ENCODE measurements at regions not wholly inside any gene's neighbourhood (a gene's known extent, or its start where the extent isn't known, plus 50 kb on each side); places are given as distances from the start of the nearest gene placed in this dataset.
A peak's percentile ranks its signal among the peaks of the same experiment; 100 is the strongest.
"Not testable (repeated sequence)": the region's sequence is repeated elsewhere in the genome, so short reads cannot be mapped to it uniquely, and the experiment has no call there.

- DNase-seq (ENCODE audit: low read depth): not testable (repeated sequence)
Observed at GRCh38 chr1:120550335-120550734, 135.5 kb downstream of the NBPF8 start.

GRCh38 chr1:120552190-120552589, 137.4 kb downstream of the NBPF8 start:
- DNase-seq (ENCODE audit: low read depth): not testable (repeated sequence)

GRCh38 chr1:120557605-120558302, 142.9 kb downstream of the NBPF8 start:
- peak; percentile 33 for DNase-seq (ENCODE audit: low read depth)

- peak; percentile 79 for DNase-seq (ENCODE audit: low read depth)
Observed at GRCh38 chr1:120558303-120559060, 143.6 kb downstream of the NBPF8 start.

GRCh38 chr1:120561767-120562166, 146.9 kb downstream of the NBPF8 start:
- not testable (repeated sequence) for DNase-seq (ENCODE audit: low read depth)

- DNase-seq (ENCODE audit: low read depth): not testable (repeated sequence)
Observed at GRCh38 chr1:120565396-120565795, 150.6 kb downstream of the NBPF8 start.

- not testable (repeated sequence) for DNase-seq (ENCODE audit: low read depth)
Observed at GRCh38 chr1:120567620-120568019, 152.8 kb downstream of the NBPF8 start.

- DNase-seq (ENCODE audit: low read depth): not testable (repeated sequence)
Observed at GRCh38 chr1:120575201-120575600, 148.5 kb upstream of the NBPF26 start.

GRCh38 chr1:120582135-120582534, 141.6 kb upstream of the NBPF26 start:
- DNase-seq (ENCODE audit: low read depth): not testable (repeated sequence)

- DNase-seq (ENCODE audit: low read depth): not testable (repeated sequence)
Observed at GRCh38 chr1:120586053-120586452, 137.7 kb upstream of the NBPF26 start.

GRCh38 chr1:120588811-120589210, 134.9 kb upstream of the NBPF26 start:
- DNase-seq (ENCODE audit: low read depth): not testable (repeated sequence)

- DNase-seq (ENCODE audit: low read depth): not testable (repeated sequence)
Observed at GRCh38 chr1:120591774-120592173, 132.0 kb upstream of the NBPF26 start.

GRCh38 chr1:120592943-120593342, 130.8 kb upstream of the NBPF26 start:
- DNase-seq (ENCODE audit: low read depth): not testable (repeated sequence)

GRCh38 chr1:120593648-120594047, 130.1 kb upstream of the NBPF26 start:
- DNase-seq (ENCODE audit: low read depth): not testable (repeated sequence)

- not testable (repeated sequence) for DNase-seq (ENCODE audit: low read depth)
Observed at GRCh38 chr1:120598331-120598951, 125.3 kb upstream of the NBPF26 start.

- DNase-seq (ENCODE audit: low read depth): not testable (repeated sequence)
Observed at GRCh38 chr1:120599511-120599910, 124.2 kb upstream of the NBPF26 start.

- DNase-seq (ENCODE audit: low read depth): not testable (repeated sequence)
Observed at GRCh38 chr1:120600442-120601041, 123.2 kb upstream of the NBPF26 start.

- DNase-seq (ENCODE audit: low read depth): not testable (repeated sequence)
Observed at GRCh38 chr1:120607882-120608281, 115.9 kb upstream of the NBPF26 start.

- not testable (repeated sequence) for DNase-seq (ENCODE audit: low read depth)
Observed at GRCh38 chr1:120608314-120609014, 115.3 kb upstream of the NBPF26 start.

- not testable (repeated sequence) for DNase-seq (ENCODE audit: low read depth)
Observed at GRCh38 chr1:120609015-120609573, 114.7 kb upstream of the NBPF26 start.

- not testable (repeated sequence) for DNase-seq (ENCODE audit: low read depth)
Observed at GRCh38 chr1:120609834-120610233, 113.9 kb upstream of the NBPF26 start.
